Stimulated activated CD8-positive, alpha-beta memory T cell treated with anti-CD3 and anti-CD28 coated beads, Interleukin-12 subunit alpha, Interleukin-12 subunit beta, amount 100 ng/mL, for 4 hours (primary cell): ENCODE measurements at regions not wholly inside any gene's neighbourhood (a gene's known extent, or its start where the extent isn't known, plus 50 kb on each side); places are given as distances from the start of the nearest gene placed in this dataset.
"Not testable (repeated sequence)": the region's sequence is repeated elsewhere in the genome, so short reads cannot be mapped to it uniquely, and the experiment has no call there.

Source experiments
- DNase-seq: peaks from one replicate; pipeline ENCODE4 v3.0.0-alpha.2; 2020; ENCODE audit warnings: low read depth

GRCh38 chr5:109989994-109990722 is 300.4 kb downstream of the MAN2A1 start:
- no peak for DNase-seq

DNA sequence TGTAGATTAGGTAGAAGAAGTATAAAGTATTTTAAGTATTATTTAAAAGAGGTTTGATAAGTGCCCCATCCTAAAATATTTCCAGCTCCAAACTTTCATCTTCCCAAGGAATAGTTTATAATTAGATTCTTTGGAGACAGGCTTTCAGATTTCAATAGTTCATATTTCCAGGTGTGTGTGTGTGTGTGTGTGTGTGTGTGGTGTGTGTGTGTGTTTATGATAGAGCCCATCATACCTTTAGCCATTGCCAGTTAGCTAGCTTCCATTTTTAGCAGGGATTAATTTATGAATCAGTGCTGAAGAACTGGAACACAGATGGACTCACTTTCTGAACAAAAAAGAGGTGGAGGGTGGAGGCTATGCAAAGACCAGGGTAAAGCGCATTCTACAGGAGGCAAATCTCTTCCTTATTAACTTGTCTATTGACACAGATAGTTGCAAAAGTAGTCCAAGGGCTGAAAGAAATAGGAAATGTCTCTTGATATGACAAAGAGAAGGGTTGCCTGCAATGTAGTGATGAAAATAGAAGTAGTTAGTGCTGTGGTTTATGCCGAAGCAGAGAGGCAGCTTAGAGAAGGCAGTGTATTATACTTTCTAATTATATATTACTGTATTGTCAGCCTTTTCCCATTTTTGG is 301.1 kb downstream of the MAN2A1 start:
- no peak for DNase-seq

DNA sequence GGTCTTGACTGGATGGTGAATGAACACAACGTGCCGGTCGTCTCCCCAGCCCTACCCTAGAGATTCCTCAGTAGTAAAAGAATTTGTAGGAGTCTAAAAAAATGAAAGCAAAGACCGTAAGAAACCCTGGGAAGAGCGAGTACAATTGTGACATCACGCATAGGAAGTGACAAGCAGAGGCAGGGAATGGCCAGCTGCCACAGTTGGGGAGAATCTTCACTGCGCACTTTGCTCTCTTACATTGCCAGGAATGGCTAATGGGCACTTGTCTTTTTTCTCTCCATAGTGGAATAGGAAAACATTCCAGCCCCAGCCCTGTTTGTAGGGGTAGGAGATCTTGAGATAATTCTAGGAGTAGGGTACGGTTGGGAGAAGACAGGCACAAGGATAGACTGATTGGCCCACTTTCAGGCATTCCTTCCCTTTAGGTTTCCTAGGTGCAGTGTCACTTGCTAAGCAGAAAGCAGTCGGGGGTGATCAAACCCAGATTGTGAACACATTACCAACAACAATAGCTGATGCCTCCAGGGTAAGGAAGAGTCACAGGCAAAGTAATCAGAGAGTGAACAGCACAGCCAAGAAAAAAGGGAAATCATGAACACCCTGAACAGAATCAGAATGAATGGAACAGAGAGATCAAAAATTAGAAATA is 302.7 kb downstream of the MAN2A1 start:
- DNase-seq, result no peak

GRCh38 chr5:109994135-109994534 is 304.4 kb downstream of the MAN2A1 start:
- no peak for DNase-seq

DNA sequence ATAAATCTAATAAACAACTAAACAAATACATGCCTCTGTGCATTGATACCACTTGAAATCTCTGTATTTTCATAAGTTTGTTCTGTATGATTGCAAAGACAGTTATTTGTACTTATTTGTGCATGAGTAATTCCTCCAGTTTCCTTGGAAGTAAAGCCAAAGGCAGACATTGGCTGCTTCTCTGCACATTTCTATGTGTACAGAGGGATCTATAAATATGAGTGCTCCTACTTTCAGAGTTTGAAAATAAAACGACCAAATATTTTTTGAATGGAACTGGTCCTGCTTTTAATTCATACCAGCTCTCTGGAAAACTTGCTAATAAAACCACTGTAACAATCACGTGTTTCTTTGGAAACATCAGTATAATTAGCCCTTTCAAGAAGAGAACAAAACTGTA is 306.5 kb downstream of the MAN2A1 start:
- no peak for DNase-seq

GRCh38 chr5:109997161-109997560 is 307.4 kb downstream of the MAN2A1 start:
- DNase-seq, result no peak

DNA sequence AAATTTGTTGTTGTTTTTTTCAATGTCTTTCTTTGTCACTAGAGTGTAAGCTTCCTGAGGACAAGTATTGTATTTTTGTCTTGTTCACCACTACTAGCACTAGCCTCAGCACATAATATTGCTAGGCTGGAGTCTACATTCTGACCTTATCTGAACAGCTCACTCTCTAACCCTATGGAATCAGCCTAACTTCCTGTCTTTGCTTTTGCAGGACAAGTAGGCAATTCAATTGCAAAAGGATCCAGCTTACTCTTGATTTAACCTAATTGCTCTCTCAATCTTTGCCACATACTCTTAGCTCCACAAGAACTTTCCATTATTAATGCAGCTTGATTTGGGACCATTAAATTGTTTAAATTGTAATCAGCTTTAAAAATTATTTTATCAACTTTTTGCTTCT is 308.5 kb downstream of the MAN2A1 start:
- no peak for DNase-seq

DNA sequence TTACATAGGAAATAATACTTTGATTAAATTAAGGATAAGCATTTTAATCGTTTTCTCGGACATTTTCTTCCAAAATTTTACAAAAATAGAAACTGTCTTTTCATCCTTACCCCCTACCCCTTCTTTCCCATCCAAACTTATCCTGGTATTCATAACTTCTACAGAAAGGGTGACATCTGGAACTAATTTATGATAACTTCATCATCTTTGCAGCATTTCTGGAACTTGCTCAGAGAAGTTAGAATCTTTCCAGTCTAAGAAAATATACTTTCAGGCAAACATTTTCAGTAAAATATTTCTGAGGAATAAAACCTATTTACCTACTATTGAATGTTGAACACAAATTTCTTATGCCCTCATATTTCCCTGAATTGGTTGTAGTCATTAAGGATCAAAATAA is 309.0 kb downstream of the MAN2A1 start:
- DNase-seq, result no peak

DNA sequence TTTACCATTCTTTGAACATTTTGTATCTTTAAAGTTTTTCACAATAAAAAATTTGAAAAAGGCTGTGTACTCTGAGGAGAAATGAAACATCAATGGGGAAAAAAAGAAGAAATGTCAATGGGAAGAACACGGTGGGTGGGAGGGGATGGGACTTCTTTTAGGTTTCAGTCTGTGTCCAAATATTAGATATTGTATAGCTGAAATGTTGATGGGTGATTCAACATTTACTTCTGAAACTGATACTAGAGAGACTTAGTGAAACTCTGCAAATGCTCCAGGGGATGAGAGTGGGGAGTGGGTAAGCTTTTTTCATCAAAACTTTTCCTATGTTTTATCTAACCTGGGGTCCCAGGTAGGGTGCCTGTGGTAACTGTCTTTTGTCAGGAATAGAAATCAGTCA is 311.9 kb downstream of the MAN2A1 start:
- DNase-seq, result no peak

DNA sequence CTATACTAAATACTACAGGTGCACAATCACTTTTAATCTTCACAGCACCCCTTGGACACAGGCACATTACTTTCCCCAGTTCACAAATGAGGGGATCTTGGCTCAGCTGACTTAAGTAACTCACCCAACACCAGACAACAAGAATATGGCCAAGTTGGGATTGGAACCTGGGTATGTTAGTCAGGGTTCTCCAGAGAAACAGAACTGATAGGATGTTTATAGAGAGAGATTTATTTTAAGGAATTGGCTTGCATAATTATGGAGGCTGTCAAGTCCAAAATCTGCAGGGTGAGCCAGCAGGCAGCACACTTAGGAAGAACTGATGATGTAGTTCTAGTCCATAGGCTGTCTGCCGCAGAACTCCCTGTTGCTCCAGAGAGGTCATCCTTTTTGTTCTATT is 312.9 kb downstream of the MAN2A1 start:
- no peak for DNase-seq

- DNase-seq, result not testable (repeated sequence)
These were observed 316.3 kb downstream of the MAN2A1 start for GRCh38 chr5:110005907-110006562.

GRCh38 chr5:110007101-110007500 is 317.4 kb downstream of the MAN2A1 start:
- DNase-seq, result no peak

DNA sequence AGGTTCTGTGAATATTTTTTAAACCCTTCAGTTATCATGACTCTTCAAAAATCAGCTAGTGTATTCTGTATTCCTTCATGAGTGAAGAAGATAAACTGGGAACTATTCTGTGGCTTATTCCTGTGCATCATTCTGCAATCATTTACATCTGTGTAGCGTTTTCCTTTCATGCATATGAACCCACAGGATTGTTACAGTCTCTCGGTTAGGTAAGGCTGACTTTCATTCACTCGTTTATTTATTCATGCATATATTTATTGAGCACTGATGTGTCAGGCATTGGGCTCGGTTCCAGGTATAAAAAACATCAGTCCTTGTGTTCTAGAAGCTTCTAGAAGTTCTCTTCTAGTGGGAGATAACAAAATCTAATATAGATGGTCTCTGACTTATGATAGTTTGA is 318.4 kb downstream of the MAN2A1 start:
- DNase-seq, result no peak

DNA sequence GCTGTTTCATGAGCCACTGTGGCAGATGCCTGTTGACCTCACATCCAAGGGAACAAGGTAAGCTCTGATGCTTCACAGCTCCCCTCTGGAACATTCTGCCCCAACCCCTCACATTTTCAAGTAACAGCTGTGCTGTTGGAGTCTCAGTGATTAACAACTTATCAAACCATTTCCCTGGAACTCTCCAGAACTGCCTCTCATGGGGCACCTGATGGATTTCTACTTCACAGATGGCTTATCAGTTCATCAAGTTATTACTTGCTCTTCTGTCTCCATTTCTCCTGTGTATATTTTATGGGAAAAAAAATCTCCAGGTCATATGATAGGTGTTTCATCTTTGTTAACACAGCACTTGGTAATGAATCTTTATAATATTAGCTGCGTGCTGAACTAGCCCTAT is 322.4 kb downstream of the MAN2A1 start:
- DNase-seq, result no peak

GRCh38 chr5:110013017-110013416 is 323.3 kb downstream of the MAN2A1 start:
- no peak for DNase-seq

GRCh38 chr5:110017854-110018253 is 328.1 kb downstream of the MAN2A1 start:
- DNase-seq, result no peak

- no peak for DNase-seq
These were observed 328.8 kb downstream of the MAN2A1 start for GRCh38 chr5:110018509-110018908.

DNA sequence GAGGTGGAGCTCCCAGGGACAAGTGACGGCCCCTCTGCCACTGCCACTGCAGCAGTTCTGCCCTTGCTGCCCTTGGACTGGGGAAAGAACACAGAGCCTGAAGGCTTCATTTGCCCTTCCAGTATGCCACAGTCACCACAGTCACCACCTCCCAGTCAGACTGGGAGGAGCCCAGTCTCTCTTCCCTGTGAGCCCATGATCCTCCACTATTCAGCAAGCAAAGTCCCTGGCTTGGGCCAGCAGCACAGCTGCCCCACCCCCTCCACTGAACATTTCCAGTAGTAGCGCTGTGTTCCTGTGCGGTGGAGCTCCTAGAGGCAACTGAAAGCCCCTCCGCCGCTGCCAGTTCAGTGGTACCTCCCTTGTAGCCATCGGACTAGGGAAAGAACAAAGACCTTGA is 329.4 kb downstream of the MAN2A1 start:
- no peak for DNase-seq

GRCh38 chr5:110019780-110020179 is 330.1 kb downstream of the MAN2A1 start:
- no peak for DNase-seq

DNA sequence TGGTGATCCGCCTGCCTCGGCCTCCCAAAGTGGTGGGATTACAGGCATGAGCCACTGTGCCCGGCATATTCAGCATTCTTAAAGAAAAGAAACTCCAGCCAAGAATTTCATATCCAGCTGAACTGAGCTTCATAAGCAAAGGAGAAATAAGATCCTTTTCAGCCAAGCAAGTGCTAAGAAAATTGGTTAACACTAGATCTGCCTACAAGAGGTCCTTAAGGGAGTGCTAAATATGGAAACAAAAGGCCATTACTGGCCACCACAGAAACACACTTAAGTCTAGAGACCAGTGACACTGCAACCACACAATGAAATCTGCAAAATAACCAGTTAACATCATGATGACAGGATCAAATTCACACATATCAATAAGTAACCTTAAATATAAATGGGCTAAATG is 331.5 kb downstream of the MAN2A1 start:
- DNase-seq, result no peak

DNA sequence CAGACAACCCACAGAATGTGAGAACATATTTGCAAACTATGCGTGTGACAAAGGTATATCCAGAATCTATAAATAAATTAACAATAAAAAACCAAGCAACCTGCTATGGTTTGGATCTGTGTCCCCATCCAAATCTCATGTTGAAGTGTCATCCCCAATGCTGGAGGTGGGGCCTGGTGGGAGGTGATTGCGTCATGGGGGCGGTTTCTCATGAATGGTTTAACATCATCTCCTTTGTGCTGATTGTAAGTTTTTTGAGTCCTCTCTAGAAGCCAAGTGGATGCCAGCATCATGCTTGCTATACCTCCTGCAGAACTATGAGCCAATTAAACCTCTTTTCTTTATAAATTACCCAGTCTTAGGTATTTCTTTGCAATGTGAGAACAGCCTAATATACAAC is 335.4 kb downstream of the MAN2A1 start:
- no peak for DNase-seq

DNA sequence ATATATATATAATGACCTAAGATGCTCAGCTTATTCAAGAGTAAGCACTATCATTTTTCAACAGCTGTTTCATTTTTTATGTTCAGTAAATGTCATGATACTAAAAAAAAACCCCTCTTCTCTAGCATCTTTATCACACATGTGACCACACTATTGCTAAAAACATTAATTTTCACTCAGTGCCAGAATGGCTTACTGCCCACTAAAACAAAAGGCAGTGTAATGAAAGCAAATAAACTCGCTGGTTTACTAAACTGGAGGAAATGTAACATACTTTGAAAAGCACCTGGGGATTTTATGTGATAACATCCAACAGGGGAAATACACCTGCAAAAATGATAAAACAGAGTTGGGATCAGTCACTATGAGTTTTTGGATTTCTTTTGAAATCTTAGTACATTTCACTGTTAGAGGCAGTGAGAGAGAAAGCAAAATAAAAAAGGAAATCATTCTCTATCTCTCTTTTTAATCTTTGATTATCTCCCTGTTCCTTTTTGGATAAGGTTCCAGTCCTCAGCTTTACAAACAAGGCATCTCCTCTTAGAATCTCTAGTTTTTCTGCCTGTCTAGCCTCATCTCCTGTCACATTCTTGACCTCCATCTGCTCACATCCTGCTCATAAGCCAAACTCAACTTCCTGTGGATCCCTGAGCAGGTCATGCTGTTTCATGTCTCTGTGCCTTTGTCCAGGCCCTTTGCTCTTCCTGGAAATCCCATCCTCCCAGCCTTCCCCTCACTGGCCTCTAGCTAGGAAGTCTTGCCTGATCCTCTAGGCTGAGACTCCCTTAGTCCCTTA is 338.0 kb downstream of the MAN2A1 start:
- DNase-seq, result no peak
